ENCODE measurements at regions not wholly inside any gene's neighbourhood (a gene's known extent, or its start where the extent isn't known, plus 50 kb on each side); places are given as distances from the start of the nearest gene placed in this dataset.

DNA sequence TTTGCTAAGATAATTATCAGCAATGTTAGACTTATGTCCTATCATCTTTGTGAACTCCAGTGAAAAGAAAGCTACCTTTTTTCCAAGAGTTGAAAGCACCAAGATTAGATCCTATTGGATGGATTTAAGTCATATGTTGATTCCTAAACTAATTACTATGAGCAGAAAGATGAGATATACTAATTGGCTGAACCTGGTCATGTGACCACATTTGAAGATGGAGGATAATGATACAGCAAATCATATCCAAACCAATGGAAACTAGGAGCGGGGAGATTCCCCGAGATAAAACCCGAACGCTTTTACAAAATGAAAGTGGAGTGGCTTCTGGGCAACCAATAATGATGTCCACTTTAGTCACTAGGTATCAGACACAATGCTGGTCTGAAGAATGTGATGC, 1060.2 kb upstream of the EEF2KMT start:
- Histone ChIP-seq H3K4me2 (ENCODE audit: low read depth, low read length) (no peak overlapping the region), H3K9me3 (ENCODE audit: control insufficient read depth, insufficient read depth, low read length) (peaks cover 19% of the 10 kb centered on the region), H3K18ac (ENCODE audit: low read depth, low read length) (no peak overlapping the region), H2AFZ (replicated peaks; ENCODE audit: low read length, poor library complexity) (no peak overlapping the region), H3K9me1 (ENCODE audit: insufficient read depth, low read length) (no peaks in the 10 kb centered on the region), H2BK15ac (ENCODE audit: low read depth, low read length) (no peak overlapping the region), H2AK5ac (ENCODE audit: low read depth, low read length) (no peak overlapping the region), H3K27ac (ENCODE audit: insufficient read depth, low read length) (no peak overlapping the region), H3K23ac (ENCODE audit: low read depth, low read length) (no peak overlapping the region), H3K14ac (replicated peaks; ENCODE audit: low read depth, low read length) (no peak overlapping the region), H3K4me1 (ENCODE audit: control insufficient read depth, insufficient read depth, low read length) (no peaks in the 10 kb centered on the region), H2BK5ac (ENCODE audit: low read depth, low read length, poor library complexity, severe bottlenecking) (no peak overlapping the region), H2AK9ac (replicated peaks; ENCODE audit: low read depth, low read length, poor library complexity) (no peak overlapping the region), H3K56ac (ENCODE audit: extremely low read depth, insufficient read depth, low read length) (no peak overlapping the region), H4K8ac (ENCODE audit: low read depth in 2 of 2, low read length in 2 of 2) (no peak overlapping the region), H3K36me3 (ENCODE audit: control insufficient read depth, insufficient read depth, low read length) (no peaks in the 10 kb centered on the region), H3K79me1 (ENCODE audit: low read depth in 1 of 2, low read length in 2 of 2) (no peaks in the 10 kb centered on the region), H2BK120ac (ENCODE audit: low read depth, low read length) (no peak overlapping the region), H2BK20ac (ENCODE audit: low read depth, low read length) (no peak overlapping the region), H4K20me1 (ENCODE audit: insufficient read depth, low read length) (no peaks in the 10 kb centered on the region), H3K4me3 (ENCODE audit: insufficient read depth, low read depth, low read length) (no peak overlapping the region), H3K4ac (ENCODE audit: low read depth, low read length) (no peak overlapping the region), H4K91ac (ENCODE audit: insufficient read depth, low read depth, low read length) (no peak overlapping the region), H3K27me3 (ENCODE audit: control insufficient read depth, insufficient read depth, low read length) (no peaks in the 10 kb centered on the region), H4K5ac (ENCODE audit: low read depth, low read length) (no peak overlapping the region), H3K9ac (ENCODE audit: low read depth, low read length) (no peak overlapping the region)
- ATAC-seq (ENCODE audit: low read depth) (no peak), DNase-seq (no peak)
- TF ChIP-seq BHLHE40 (IDR thresholded peaks at IDR 0.05; ENCODE audit: low read depth, low read length) = no peak
- TF ChIP-seq CHD1 (IDR thresholded peaks at IDR 0.05; ENCODE audit: low read depth, low read length) = no peak
- TF ChIP-seq MAZ (IDR thresholded peaks at IDR 0.05; ENCODE audit: borderline replicate concordance, low read depth, low read length) = no peak
- TF ChIP-seq SMC3 (IDR thresholded peaks at IDR 0.05; ENCODE audit: low read depth, low read length) = no peak
- no peak for TF ChIP-seq ELK1 (IDR thresholded peaks at IDR 0.05; ENCODE audit: borderline replicate concordance, low read depth, low read length)
- TF ChIP-seq MAFK (IDR thresholded peaks at IDR 0.05; ENCODE audit: low read depth, low read length) = no peak
- no peak for TF ChIP-seq NFE2L2 (IDR thresholded peaks at IDR 0.05; ENCODE audit: low read depth, low read length)
- TF ChIP-seq, protein P1, sequence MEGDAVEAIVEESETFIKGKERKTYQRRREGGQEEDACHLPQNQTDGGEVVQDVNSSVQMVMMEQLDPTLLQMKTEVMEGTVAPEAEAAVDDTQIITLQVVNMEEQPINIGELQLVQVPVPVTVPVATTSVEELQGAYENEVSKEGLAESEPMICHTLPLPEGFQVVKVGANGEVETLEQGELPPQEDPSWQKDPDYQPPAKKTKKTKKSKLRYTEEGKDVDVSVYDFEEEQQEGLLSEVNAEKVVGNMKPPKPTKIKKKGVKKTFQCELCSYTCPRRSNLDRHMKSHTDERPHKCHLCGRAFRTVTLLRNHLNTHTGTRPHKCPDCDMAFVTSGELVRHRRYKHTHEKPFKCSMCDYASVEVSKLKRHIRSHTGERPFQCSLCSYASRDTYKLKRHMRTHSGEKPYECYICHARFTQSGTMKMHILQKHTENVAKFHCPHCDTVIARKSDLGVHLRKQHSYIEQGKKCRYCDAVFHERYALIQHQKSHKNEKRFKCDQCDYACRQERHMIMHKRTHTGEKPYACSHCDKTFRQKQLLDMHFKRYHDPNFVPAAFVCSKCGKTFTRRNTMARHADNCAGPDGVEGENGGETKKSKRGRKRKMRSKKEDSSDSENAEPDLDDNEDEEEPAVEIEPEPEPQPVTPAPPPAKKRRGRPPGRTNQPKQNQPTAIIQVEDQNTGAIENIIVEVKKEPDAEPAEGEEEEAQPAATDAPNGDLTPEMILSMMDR (conservative IDR thresholded peaks at IDR 0.05; ENCODE audit: low read depth, low read length) = no peak
- no peak for TF ChIP-seq RCOR1 (IDR thresholded peaks at IDR 0.05; ENCODE audit: insufficient replicate concordance, low read length)
- no peak for TF ChIP-seq RAD21 (IDR thresholded peaks at IDR 0.05; ENCODE audit: low read length)
- TF ChIP-seq RFX5 (IDR thresholded peaks at IDR 0.05; ENCODE audit: low read depth, low read length) = no peak
- TF ChIP-seq CEBPB (IDR thresholded peaks at IDR 0.05; ENCODE audit: low read depth, low read length) = no peak
- TF ChIP-seq, protein P2, sequence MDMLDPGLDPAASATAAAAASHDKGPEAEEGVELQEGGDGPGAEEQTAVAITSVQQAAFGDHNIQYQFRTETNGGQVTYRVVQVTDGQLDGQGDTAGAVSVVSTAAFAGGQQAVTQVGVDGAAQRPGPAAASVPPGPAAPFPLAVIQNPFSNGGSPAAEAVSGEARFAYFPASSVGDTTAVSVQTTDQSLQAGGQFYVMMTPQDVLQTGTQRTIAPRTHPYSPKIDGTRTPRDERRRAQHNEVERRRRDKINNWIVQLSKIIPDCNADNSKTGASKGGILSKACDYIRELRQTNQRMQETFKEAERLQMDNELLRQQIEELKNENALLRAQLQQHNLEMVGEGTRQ (IDR thresholded peaks at IDR 0.05; ENCODE audit: low read depth, low read length) = no peak
- no peak for TF ChIP-seq FOS (IDR thresholded peaks at IDR 0.05; ENCODE audit: low read depth, low read length)
- no CpG with 5 or more reads among the region's 4 CpGs for WGBS, 2 experiments (ENCODE audit: extremely low coverage in 2 of 2, insufficient read length in 1 of 2)
- intact Hi-C loops (cut with micrococcal nuclease) (no loop called here), in situ Hi-C loops (cut with MboI; ENCODE audit: low sequenced_read_pairs) (no loop called here), dilution Hi-C loops (cut with HindIII; ENCODE audit: low sequenced_read_pairs, unreplicated experiment) (no loop called here)
- BruUV-seq (replicated peaks) = no TSS peak
- POLR2A ChIA-PET (ENCODE audit: unreplicated experiment) = no interaction called here
- CTCF ChIA-PET = no interaction called here
